SU-DHL-6 (cell line): ENCODE measurements at regions not wholly inside any gene's neighbourhood (a gene's known extent, or its start where the extent isn't known, plus 50 kb on each side); places are given as distances from the start of the nearest gene placed in this dataset.

Experiments
- H2AFZ ChIP-seq: fragments of 200-600 bp; sonication (generic); 2 replicates; pipeline ENCODE4 v1.6.1; 2014; ENCODE audit warnings: low read depth, mild to moderate bottlenecking, moderate library complexity, mixed read lengths, antibody characterized with exemption, low read length; ENCODE audit not compliant: severe bottlenecking
- H3F3A ChIP-seq: fragments of 200-600 bp; shearing (Covaris generic); 2 replicates; pipeline ENCODE4 v1.6.0; 2016; ENCODE audit warnings: antibody characterized with exemption, mild to moderate bottlenecking; ENCODE audit not compliant: insufficient read depth
- H3K27ac ChIP-seq: fragments of 200-600 bp; sonication (generic); 2 replicates; pipeline ENCODE4 v1.5.1; 2016; ENCODE audit warnings: low read depth, mild to moderate bottlenecking, low read length, moderate library complexity, mixed read lengths
- H3K27me3 ChIP-seq: fragments of 200-600 bp; sonication (generic), shearing (Covaris generic); 2 replicates; pipeline ENCODE4 v1.6.0; 2014; ENCODE audit warnings: mild to moderate bottlenecking, low read length
- H3K36me3 ChIP-seq: fragments of 200-600 bp; sonication (generic); 2 replicates; pipeline ENCODE4 v1.6.1; 2014; ENCODE audit warnings: mild to moderate bottlenecking, low read length, mixed read lengths
- H3K4me2 ChIP-seq: fragments of 300-600, 200-600 bp; shearing (Covaris generic), sonication (generic); 2 replicates; pipeline ENCODE4 v1.6.0; 2014; ENCODE audit warnings: low read length, low read depth, mild to moderate bottlenecking; ENCODE audit not compliant: poor library complexity, severe bottlenecking
- H3K4me3 ChIP-seq: fragments of 200-600 bp; sonication (generic); 2 replicates; pipeline ENCODE4 v1.5.1; 2014; ENCODE audit warnings: antibody characterized with exemption, low read length, mild to moderate bottlenecking, mixed read lengths; ENCODE audit not compliant: insufficient read depth, poor library complexity, severe bottlenecking
- H3K79me2 ChIP-seq: fragments of 200-600 bp; sonication (generic); 2 replicates; pipeline ENCODE4 v1.6.1; 2014; ENCODE audit warnings: mild to moderate bottlenecking, low read length, moderate library complexity; ENCODE audit not compliant: insufficient read depth
- H3K9ac ChIP-seq: fragments of 200-600 bp; sonication (generic); 2 replicates; pipeline ENCODE4 v1.7.0; 2014; ENCODE audit warnings: mild to moderate bottlenecking, low read length
- H3K9me2 ChIP-seq: fragments of 200-600 bp; sonication (generic); replicated peaks from 2 replicates; pipeline ENCODE4 v1.6.1; 2014; ENCODE audit warnings: low read length; ENCODE audit not compliant: insufficient read depth
- H3K9me3 ChIP-seq: fragments of 200-600 bp; sonication (generic); 2 replicates; pipeline ENCODE4 v1.6.1; 2014; ENCODE audit warnings: low read length, mixed read lengths; ENCODE audit not compliant: insufficient read depth
- H4K20me1 ChIP-seq: fragments of 200-600 bp; sonication (generic); 2 replicates; pipeline ENCODE4 v1.6.1; 2014; ENCODE audit warnings: low read depth, mild to moderate bottlenecking, antibody characterized with exemption, low read length, moderate library complexity, mixed read lengths
- CTCF ChIP-seq: fragments of 200-600 bp; sonication (generic); IDR thresholded peaks from one replicate; pipeline ENCODE4 v1.5.1; 2017; ENCODE audit warnings: antibody characterized with exemption, mild to moderate bottlenecking, low read length, moderate library complexity; ENCODE audit not compliant: insufficient read depth, poor library complexity, severe bottlenecking
- EZH2phosphoT487 ChIP-seq: fragments of 200-600 bp; sonication (generic), shearing (Covaris generic); conservative IDR thresholded peaks from 2 replicates; pipeline ENCODE4 v1.6.1; 2018; ENCODE audit warnings: mild to moderate bottlenecking, antibody characterized with exemption, low read length, moderate library complexity, mixed read lengths

DNA sequence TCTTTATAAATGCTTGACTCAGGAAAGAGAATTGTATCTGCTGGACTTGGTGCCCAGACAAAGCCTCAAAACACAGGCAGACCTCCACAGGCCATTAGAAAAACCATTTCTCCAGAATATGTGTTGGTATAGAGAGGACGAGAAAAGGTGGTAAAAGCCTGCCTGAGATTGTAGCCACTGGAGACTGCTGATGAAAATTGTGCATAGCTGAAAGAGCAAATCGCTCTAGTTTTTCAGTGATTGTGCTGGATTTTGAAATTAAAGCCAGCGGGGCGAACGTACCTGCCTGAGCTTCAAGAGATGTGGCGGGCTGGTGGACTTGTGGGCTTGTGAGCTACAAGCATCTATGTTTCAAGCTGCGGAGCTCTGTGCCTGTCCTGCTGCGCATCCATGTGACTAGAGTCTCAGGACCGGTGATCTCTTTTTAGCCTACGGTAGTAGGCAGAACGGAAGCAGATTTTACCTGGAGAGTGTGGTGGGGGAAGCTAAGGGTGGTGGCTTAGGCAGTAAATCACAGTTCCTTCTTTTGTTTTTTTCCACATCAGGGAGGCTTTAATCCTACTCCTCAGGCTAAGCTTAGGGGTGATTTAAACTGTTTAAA is 193.6 kb downstream of the SREK1 start:
- Histone ChIP-seq H4K20me1 (no peaks in the 10 kb centered on the region), H3K4me2 (no peak overlapping the region), H3K9me3 (no peaks in the 10 kb centered on the region)

GRCh38 chr5:66338828-66339227 is 194.7 kb downstream of the SREK1 start:
- H2AFZ ChIP-seq: no peak overlapping the region
- H4K20me1 ChIP-seq: no peaks in the 10 kb centered on the region
- TF ChIP-seq EZH2phosphoT487 (no peak), CTCF (no peak)
- no peaks in the 10 kb centered on the region for H3K9me3 ChIP-seq
- H3K9ac ChIP-seq: no peak overlapping the region
- no peak overlapping the region for H3K4me3 ChIP-seq
- no peaks in the 10 kb centered on the region for H3K9me2 ChIP-seq
- H3K36me3 ChIP-seq: no peaks in the 10 kb centered on the region
- no peak overlapping the region for H3K27ac ChIP-seq
- no peaks in the 10 kb centered on the region for H3F3A ChIP-seq
- no peak overlapping the region for H3K4me2 ChIP-seq
- no peaks in the 10 kb centered on the region for H3K27me3 ChIP-seq
- H3K79me2 ChIP-seq: no peaks in the 10 kb centered on the region

More for the DNA sequence above, 193.6 kb downstream of the SREK1 start:
- H3F3A ChIP-seq: no peaks in the 10 kb centered on the region
- TF ChIP-seq CTCF: no peak
- TF ChIP-seq EZH2phosphoT487: no peak
- H3K9me2 ChIP-seq: no peaks in the 10 kb centered on the region
- H3K9ac ChIP-seq: no peak overlapping the region
- H3K27ac ChIP-seq: no peak overlapping the region
- H3K27me3 ChIP-seq: no peaks in the 10 kb centered on the region
- H3K36me3 ChIP-seq: no peaks in the 10 kb centered on the region
- H2AFZ ChIP-seq: no peak overlapping the region
- no peaks in the 10 kb centered on the region for H3K79me2 ChIP-seq
- no peak overlapping the region for H3K4me3 ChIP-seq

DNA sequence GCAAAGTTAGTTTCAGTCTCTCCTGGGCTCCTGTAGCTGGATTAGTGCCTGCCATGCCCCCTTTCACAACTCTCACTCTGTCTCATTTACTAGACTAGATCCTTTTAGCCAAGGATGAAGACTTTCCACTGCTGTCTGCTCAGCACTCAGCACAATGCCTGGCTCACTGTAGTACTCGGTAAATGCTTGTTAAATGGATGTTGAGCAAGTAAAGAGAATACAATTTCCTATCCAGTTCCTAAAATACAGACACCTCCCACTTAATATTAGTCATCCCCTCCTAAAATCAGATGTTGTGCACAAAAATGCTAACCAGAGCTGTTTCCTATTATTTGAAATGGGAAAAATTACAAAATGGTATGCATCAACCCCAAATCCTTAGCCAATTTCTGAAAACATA is 195.8 kb downstream of the SREK1 start:
- H2AFZ ChIP-seq: no peak overlapping the region
- no peaks in the 10 kb centered on the region for H3K9me3 ChIP-seq
- no peaks in the 10 kb centered on the region for H3K79me2 ChIP-seq
- no peak overlapping the region for H3K4me3 ChIP-seq
- TF ChIP-seq EZH2phosphoT487 (no peak), CTCF (no peak)
- H3K27me3 ChIP-seq: 0 out of 2 replicates have a peak, but pooled peaks cover 4% of the 10 kb centered on the region
- no peak overlapping the region for H3K9ac ChIP-seq
- no peaks in the 10 kb centered on the region for H3K9me2 ChIP-seq
- no peaks in the 10 kb centered on the region for H3K36me3 ChIP-seq
- no peaks in the 10 kb centered on the region for H3F3A ChIP-seq
- no peak overlapping the region for H3K4me2 ChIP-seq
- H4K20me1 ChIP-seq: no peaks in the 10 kb centered on the region
- H3K27ac ChIP-seq: no peak overlapping the region
